NOMO-1 treated with DMSO at 0.1 percent for 48 hours (cell line): ENCODE measurements at regions not wholly inside any gene's neighbourhood (a gene's known extent, or its start where the extent isn't known, plus 50 kb on each side); places are given as distances from the start of the nearest gene placed in this dataset.
A peak's percentile ranks its signal among the peaks of the same experiment; 100 is the strongest.

ENCODE experiments used
- DNase-seq: peaks from one replicate; lab custom pipeline; 2025; ENCODE audit not compliant: unreplicated experiment; lab: John Stamatoyannopoulos, UW

DNA sequence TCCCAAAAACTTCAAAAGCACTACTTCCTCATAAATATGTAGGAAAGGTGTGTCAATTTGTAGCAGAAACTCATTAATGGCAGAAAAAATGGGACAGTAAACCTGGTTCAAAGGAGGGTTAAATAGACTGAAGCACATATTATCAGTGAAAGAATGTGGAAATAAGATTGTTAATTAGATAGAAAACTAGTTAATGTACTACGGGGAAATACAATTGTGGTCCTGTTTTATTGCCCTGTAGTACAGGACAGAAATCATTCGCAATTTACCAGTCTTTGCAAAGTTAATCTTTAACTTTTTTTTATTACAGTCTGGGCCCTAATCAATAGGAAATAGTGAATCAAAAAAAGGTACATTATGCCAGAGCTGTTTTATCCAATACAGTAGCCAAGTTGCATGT lies 82.0 kb upstream of the PAK5 start:
- no peak for DNase-seq

DNA sequence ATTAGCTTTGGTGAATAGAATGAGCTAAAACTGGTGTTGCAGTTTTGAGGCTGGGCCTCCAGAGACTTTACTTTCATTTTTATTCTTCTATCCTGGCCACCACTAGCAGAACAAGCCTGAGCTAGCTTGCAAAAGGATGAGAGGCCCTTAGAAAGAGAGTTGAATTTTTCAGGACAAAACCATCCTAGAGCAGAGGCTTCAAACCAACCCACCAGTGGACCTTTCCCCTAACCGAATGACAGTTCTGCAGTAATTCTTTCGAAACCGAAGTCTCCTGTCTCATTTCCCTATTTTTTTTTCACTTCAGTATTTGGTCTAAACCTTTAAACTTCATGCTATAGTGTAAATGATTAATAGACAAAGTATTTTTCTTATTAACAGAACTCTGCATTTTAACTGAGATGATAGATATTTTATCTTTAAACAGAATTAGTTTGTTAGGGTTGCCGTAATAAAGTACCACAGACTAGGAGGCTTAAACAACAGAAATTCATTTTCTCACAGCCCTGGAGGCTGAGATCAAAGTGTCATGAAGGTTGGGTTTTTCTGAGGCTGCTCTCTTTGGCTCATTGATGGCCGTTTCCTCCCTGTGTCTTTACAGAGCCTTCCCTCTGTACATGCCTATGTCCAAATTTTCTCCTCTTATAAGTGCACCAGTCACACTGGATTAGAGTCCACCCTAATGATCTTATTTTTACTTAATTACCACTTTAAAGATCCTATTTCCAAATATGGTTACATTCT lies 80.6 kb upstream of the PAK5 start:
- peak; percentile 91 for DNase-seq

DNA sequence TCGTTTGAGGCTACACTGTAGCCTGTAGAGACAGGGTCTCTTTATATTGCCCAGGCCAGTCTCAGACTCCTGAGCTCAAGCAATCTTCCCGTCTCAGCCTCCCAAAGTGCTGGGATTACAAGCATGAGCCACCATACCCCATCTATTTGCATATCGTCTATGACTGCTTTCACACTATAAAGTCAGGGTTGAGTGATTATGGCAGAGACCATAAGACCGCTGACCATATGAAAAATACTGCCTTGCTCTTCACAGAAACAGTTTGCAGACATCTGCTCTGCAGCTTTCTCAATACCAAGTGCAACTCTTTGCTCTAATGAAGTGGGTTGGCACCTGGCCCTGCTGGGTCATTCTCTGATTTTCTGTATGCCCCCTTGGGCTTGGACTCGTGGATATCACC lies 79.5 kb upstream of the PAK5 start:
- no peak for DNase-seq

DNA sequence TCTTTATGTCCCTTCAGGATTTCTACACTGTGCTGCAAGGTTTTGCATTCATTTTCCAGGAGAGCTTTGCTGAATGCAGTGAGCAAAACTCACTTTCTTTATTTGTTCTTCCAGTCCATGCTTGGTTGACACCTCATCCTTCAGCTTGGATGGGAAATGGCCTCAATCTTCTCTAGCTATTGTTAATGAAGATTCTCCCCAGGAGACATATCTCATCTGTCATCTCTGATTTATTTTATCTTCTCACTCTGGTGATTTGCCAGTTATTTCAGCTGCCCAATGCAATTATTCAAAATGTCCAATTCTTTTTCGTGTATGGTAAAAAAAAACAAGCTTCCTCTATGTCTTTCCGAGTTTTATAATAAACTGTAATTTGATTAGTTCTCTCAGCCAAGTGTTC lies 77.9 kb upstream of the PAK5 start:
- no peak for DNase-seq

DNA sequence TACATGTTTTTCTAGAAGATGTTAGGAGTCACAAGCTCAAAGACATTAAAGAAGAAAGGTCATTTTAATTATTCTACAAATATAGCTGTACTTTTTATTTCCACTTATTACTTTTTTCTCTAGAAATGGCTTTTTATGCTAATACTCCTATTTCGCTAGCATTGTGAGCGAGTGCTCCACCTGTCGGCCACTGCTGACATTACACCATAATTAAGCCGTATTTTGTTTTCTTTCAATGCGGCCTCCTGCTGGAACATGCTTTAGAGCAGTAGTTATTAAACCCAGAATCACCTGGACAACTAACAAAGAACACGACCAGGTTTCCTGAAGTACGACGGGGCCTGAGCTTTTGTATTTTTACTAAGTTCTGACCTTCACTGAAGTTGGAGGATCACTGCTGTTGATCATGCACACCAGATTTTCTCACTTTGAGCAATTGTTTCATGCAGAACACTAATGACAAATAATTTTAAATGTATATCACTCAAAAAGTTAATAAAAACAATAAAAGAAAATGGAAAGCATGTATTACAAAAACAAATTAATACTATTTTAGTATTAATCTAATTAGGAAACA lies 74.1 kb upstream of the PAK5 start:
- DNase-seq, result peak; percentile 6

DNA sequence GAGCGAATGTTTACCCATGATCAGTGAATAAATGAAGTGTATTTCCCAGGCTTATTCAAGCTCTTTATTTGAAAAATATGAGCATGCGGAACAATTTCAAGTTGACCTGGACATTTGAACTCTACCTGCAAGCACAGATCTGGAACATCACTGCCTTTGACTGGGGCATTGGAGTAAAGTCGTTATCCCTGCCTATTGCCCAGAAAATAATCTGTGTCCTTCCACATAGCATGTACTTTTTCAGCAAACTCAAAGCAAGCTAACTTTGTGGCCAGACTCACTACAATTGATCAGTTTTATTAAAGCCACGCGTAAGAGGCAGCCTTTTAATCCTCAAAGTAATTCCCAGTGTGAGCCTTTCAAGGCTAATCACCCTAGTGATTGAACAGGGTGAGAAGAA lies 73.4 kb upstream of the PAK5 start:
- no peak for DNase-seq

DNA sequence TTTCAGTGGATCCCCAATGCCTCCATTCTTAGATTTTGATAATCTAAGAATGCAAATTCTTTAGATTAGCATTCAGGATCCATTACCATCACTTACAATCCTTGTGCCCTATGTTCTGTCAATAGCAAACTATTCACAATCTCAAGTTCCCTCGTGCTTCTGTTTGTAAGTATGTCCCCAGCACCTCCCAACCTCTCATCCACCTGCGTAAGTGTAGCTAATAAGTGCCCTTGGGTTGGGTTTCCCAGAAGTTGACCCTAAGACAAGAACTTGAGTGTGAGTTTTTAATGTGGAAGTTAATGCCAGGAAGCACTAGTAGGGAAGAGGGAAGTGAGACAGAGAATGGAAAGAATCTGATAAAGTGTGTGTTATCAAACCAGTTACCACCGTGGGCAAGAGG lies 72.6 kb upstream of the PAK5 start:
- DNase-seq, result no peak

DNA sequence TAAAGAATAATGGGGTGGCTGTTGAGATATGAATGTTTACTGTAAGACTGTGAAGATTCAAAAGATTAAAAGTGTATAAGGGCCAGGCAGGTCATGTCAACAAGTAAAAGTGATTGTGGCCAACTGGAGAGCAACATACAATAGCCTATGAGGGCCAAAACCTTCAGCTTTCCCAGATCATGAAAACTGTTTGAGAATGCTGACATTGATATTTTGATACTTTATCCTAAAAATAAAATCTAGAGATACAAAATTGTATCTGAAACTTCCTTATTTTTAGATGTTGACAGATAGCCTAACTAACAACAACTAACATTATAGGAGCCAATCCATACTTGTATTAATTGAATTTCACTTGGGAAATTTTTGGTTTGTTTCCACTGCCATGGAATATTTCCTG lies 70.3 kb upstream of the PAK5 start:
- no peak for DNase-seq

DNA sequence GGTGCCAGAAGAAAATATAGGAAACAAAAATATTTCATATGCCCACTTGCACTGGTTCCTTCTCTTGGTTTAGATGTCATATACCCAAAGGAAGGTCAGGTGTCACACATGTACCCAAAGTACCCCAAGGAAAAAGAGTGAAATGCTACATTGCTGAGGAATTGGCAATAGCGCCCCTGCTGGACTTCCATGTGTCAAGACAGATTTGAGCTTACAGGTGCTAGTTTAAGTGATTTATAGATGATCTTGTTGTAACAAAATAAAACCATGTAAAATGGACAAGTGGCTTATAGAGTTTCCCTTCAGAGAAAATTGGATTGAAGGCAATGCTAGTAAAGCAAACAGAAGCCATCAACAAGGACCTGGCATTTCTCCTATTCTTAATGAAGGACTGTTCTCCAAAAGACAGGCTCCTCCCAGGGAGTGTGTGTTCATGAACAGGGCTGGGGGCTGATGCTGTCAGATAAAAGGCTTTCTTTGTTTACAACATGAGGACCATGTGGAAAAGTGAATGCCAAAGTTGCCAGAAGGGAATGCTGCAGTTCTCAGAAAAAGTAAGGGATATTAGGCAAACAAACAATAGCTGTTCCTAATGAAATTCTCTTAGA lies 64.3 kb upstream of the PAK5 start:
- DNase-seq, result no peak

DNA sequence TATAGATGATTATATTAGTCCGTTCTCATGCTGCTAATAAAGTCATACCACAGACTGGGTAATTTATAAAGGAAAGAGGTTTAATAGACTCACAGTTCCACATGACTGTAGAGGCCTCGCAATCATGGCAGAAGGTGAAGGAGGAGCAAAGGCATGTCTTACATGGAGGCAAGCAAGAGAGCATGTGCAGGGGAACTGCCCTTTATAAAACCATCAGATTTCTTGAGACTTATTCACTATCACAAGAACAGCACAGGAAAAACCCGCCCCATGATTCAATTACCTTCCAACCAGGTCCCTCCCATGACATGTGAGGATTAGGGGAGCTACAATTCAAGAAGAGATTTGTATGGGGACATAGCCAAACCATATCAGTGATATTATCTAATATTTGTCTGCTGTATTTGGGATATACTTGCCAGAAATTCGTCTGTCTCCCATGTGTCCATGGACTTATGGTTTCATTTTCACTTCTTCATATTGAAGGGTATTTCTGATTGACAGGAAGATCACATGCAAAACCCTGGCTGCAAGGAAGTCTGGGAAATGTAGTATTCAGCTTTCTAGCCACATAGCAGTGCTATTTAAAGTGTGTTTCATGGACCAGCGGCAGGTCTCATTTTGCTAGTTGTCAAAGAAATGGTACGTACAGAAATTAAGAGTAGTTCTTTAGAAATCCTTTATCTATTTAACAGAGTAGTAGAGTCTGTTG lies 50.5 kb upstream of the PAK5 start:
- DNase-seq, result peak; percentile 58
